Anterior cingulate cortex (tissue), 58 donors: ENCODE measurements at regions not wholly inside any gene's neighbourhood (a gene's known extent, or its start where the extent isn't known, plus 50 kb on each side); places are given as distances from the start of the nearest gene placed in this dataset.

ENCODE experiments used
- DNase-seq, 58 donors: peaks; one replicate each; lab custom pipeline; 2025; lab: John Stamatoyannopoulos, UW

GRCh38 chr4:8702020-8702495 lies 109.5 kb downstream of the CPZ start:
- DNase-seq, result no peak

- DNase-seq, result no peak
Observed at GRCh38 chr4:8701126-8702019, 108.8 kb downstream of the CPZ start.

GRCh38 chr4:8700531-8700930 lies 108.0 kb downstream of the CPZ start:
- no peak for DNase-seq

- DNase-seq, result no peak
Observed at GRCh38 chr4:8699479-8700145, 107.0 kb downstream of the CPZ start.

- no peak for DNase-seq
Observed at GRCh38 chr4:8699063-8699385, 106.5 kb downstream of the CPZ start.

- no peak for DNase-seq
Observed at GRCh38 chr4:8698341-8699062, 105.9 kb downstream of the CPZ start.

GRCh38 chr4:8697826-8698225 lies 105.3 kb downstream of the CPZ start:
- DNase-seq, result no peak

- no peak for DNase-seq
Observed at GRCh38 chr4:8696369-8697127, 104.0 kb downstream of the CPZ start.

- no peak for DNase-seq
Observed at GRCh38 chr4:8695237-8696219, 103.0 kb downstream of the CPZ start.

GRCh38 chr4:8694651-8695151 lies 102.1 kb downstream of the CPZ start:
- no peak for DNase-seq

GRCh38 chr4:8694226-8694625 lies 101.7 kb downstream of the CPZ start:
- DNase-seq, result no peak

- DNase-seq, result no peak
Observed at GRCh38 chr4:8691151-8691775, 98.7 kb downstream of the CPZ start.

- no peak for DNase-seq
Observed at GRCh38 chr4:8690216-8691150, 97.9 kb downstream of the CPZ start.

GRCh38 chr4:8689741-8690140 lies 97.2 kb downstream of the CPZ start:
- no peak for DNase-seq

GRCh38 chr4:8688908-8689445 lies 96.4 kb downstream of the CPZ start:
- no peak for DNase-seq

- peak in 23 of 58 donors; percentile 1 to 55 (median 13) for DNase-seq
Observed at GRCh38 chr4:8688041-8688907, 95.7 kb downstream of the CPZ start.
